ENCODE measurements at regions not wholly inside any gene's neighbourhood (a gene's known extent, or its start where the extent isn't known, plus 50 kb on each side); places are given as distances from the start of the nearest gene placed in this dataset.

DNA sequence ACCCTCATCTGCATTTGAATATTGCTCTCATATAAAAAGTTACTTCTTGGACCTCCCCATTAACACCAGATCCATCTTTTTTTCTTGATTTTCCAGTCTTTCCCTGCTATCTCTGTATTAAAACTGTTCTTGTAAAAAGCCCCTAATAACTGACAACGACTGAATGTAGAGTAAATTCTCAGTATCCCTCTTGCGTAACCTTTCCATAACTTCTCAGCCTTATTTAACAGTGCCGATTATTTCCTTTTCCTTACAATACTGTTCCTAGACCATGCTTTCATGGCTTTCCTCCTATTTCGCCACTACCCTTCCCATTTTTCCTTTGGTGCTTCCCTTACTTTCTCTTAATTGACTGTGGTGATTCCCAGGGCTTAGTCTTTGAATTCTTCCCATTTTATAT, 348.9 kb upstream of the DSEL start:
- no peak overlapping the region for H3K4me3 ChIP-seq (ENCODE audit: low read length)
- DNase-seq (ENCODE audit: low read depth, low spot score), result no peak

GRCh38 chr18:67864677-67865340, 348.3 kb upstream of the DSEL start:
- no peak for DNase-seq (ENCODE audit: low read depth, low spot score)
- H3K4me3 ChIP-seq (ENCODE audit: low read length), result no peak overlapping the region

GRCh38 chr18:67862069-67862468, 345.5 kb upstream of the DSEL start:
- DNase-seq (ENCODE audit: low read depth, low spot score), result no peak

GRCh38 chr18:67854340-67854739, 337.8 kb upstream of the DSEL start:
- DNase-seq (ENCODE audit: low read depth, low spot score), result no peak
- no peak overlapping the region for H3K4me3 ChIP-seq (ENCODE audit: low read length)

More at GRCh38 chr18:67862069-67862468, 345.5 kb upstream of the DSEL start:
- H3K4me3 ChIP-seq (ENCODE audit: low read length), result no peak overlapping the region

GRCh38 chr18:67846422-67847098, 330.0 kb upstream of the DSEL start:
- no peak for DNase-seq (ENCODE audit: low read depth, low spot score)
- no peak overlapping the region for H3K4me3 ChIP-seq (ENCODE audit: low read length)

DNA sequence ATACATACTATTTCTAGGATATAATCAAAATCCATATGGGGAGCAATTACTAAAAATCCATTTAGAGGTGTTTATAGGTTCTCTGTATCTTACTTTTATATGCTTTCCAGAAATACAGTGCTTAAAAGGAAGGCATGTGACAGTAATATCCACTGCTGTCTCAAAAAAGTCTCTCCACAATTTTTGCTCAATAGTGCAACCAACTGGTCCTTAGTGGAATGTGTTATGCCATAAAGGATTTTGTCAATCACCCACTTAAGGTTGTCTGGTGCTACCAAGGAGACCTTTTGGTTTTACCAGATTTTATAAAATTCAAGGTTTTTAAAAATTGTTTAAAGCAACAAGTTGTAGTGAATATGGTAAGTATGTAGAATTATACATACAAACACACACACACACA, 328.5 kb upstream of the DSEL start:
- DNase-seq (ENCODE audit: low read depth, low spot score), result no peak
- no peak overlapping the region for H3K4me3 ChIP-seq (ENCODE audit: low read length)

GRCh38 chr18:67840379-67840778, 323.9 kb upstream of the DSEL start:
- H3K4me3 ChIP-seq (ENCODE audit: low read length), result no peak overlapping the region
- no peak for DNase-seq (ENCODE audit: low read depth, low spot score)

- DNase-seq (ENCODE audit: low read depth, low spot score), result no peak
- no peak overlapping the region for H3K4me3 ChIP-seq (ENCODE audit: low read length)
These were observed 301.9 kb upstream of the DSEL start for GRCh38 chr18:67818432-67818831.

GRCh38 chr18:67815280-67815679, 298.8 kb upstream of the DSEL start:
- DNase-seq (ENCODE audit: low read depth, low spot score), result no peak
- H3K4me3 ChIP-seq (ENCODE audit: low read length), result no peak overlapping the region

DNA sequence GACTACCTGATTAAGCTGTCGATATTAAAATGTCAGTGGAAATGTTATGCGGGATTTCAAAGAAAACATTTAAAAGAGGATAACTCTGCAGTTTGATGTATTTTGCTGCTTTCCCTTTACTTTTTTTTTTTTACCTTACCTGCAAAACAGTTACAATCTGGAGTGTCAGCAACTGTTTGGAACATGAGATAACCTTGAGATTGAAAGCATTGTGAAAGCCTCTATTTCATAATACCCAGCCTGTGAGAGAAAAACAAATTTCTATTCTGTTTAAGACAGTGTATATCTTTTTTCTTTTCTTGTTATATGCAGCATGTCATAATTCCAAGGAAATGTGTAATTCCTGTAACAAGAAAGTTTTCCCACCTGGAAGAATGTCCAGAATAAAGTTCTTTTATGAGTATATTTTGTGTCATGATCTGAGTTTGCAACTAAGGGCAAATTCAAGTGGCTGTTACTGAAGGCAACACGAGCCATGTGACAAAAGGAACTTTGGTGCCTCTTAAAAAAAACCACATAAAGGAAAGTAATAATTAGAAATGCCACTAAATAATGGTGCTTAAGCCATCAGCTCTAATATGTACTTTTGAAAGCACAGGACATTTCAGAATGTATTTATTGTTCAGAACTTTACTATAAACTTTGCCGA, 297.0 kb upstream of the DSEL start:
- no peak overlapping the region for H3K4me3 ChIP-seq (ENCODE audit: low read length)
- DNase-seq (ENCODE audit: low read depth, low spot score), result no peak

GRCh38 chr18:67805261-67805660, 288.7 kb upstream of the DSEL start:
- H3K4me3 ChIP-seq (ENCODE audit: low read length), result no peak overlapping the region
- DNase-seq (ENCODE audit: low read depth, low spot score), result no peak

GRCh38 chr18:67794521-67794920, 278.0 kb upstream of the DSEL start:
- H3K4me3 ChIP-seq (ENCODE audit: low read length), result no peak overlapping the region

GRCh38 chr18:67790527-67790926, 274.0 kb upstream of the DSEL start:
- no peak for DNase-seq (ENCODE audit: low read depth, low spot score)
- no peak overlapping the region for H3K4me3 ChIP-seq (ENCODE audit: low read length)

More at GRCh38 chr18:67794521-67794920, 278.0 kb upstream of the DSEL start:
- no peak for DNase-seq (ENCODE audit: low read depth, low spot score)

- no peak overlapping the region for H3K4me3 ChIP-seq (ENCODE audit: low read length)
- DNase-seq (ENCODE audit: low read depth, low spot score), result no peak
These were observed 272.6 kb upstream of the DSEL start for GRCh38 chr18:67789165-67789545.

DNA sequence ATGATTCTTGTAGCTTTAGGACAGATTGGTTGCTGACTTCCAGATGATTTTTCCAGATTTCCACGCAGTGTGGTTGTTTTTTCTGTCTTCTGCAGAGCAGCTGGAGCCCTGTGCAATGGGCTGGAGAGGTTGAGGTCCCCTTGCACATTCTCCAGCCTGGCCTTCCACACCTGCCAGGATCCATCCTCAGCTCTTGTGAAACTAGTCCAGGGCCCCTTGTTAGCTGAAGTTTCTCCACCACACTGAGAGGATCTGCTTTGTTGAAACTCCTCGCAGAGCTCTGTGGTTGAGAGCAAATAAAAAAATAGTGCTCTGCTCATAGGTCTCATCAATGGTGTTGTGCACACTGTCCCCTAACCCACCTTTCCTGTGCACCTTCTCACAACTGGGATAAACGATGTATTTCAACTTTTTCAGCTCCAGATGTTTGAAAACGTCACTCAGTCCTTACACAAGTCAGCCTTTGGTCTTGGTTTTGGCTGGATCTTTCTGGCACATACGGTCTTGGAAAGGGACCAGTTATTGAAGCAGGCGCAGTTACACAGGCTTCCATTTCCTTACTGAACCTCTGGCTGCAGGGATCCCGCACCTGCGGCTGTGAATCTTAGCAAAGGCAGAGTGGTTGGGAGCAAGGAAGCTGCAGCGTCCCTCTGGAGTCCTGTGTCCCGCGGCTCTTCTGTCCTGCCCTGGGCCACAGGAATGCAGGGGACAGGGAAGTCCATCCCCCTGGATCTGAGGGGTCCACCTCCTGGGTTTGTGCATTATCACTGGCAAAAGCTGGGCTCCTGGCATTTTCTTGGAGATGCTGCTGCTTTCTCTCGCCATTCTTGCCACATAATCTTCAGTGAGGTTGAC, 272.0 kb upstream of the DSEL start:
- DNase-seq (ENCODE audit: low read depth, low spot score), result no peak
- no peak overlapping the region for H3K4me3 ChIP-seq (ENCODE audit: low read length)

DNA sequence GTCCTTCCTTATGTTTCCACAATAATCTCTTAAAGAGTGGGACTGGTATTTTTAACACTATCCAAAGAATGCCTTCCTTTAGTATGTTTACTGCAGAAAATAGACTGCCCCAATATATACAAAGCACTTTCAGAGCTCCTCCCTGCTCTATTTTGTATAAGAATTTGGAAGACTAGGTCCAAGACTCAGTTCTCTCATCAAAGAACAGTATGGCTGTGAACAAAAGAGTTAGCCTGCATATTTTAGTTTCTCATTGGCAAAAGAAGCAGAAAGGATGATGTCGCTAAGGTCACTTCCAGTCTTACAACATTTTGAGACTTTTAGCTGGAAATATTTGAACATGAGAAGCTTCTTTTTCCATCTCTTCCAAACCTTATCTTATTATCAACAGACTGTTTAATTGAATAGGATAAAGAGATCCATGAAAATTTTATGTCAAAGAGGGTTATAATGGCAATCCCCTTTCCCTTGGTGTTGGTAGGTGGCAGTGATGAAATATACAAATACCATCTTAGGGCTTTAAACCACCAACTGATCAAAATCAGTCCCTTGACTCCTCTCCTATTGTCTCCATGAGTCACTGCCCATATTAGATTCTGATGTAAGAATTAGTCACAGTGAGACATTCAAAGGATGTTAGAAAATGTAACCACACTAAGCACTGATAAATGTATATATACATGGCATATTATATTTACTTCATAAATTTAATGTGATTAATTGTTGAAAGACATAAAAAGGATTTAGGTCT, 266.9 kb upstream of the DSEL start:
- H3K4me3 ChIP-seq (ENCODE audit: low read length), result no peak overlapping the region
- no peak for DNase-seq (ENCODE audit: low read depth, low spot score)

GRCh38 chr18:67778016-67778415, 261.5 kb upstream of the DSEL start:
- no peak for DNase-seq (ENCODE audit: low read depth, low spot score)
- H3K4me3 ChIP-seq (ENCODE audit: low read length), result no peak overlapping the region

DNA sequence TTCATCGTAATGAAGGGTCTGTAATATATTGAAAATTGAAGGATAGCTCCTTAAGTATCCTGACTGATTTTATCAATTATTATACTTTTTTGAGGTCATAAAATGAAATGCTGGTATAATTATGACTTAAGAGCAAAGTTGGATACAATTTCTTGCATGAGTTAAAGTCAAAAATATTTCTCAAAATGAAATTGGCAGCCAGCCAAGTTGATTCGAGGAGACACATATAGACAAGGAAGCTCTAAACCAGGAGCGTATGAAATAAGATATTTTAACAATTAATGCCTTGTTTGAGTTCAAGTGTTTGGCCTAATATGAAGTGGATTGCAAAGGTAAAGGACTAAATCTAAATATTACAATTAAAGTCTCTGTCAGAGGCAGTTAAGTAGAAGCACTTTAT, 260.4 kb upstream of the DSEL start:
- DNase-seq (ENCODE audit: low read depth, low spot score), result no peak
- no peak overlapping the region for H3K4me3 ChIP-seq (ENCODE audit: low read length)

- H3K4me3 ChIP-seq (ENCODE audit: low read length), result no peak overlapping the region
- DNase-seq (ENCODE audit: low read depth, low spot score), result no peak
These were observed 254.8 kb upstream of the DSEL start for GRCh38 chr18:67771271-67771670.
